H9 (cell line): ENCODE measurements at regions not wholly inside any gene's neighbourhood (a gene's known extent, or its start where the extent isn't known, plus 50 kb on each side); places are given as distances from the start of the nearest gene placed in this dataset.

ENCODE experiments used
- DNase-seq: peaks from one replicate; pipeline ENCODE4 v3.0.0-alpha.2; 2017
- H2AFZ ChIP-seq: one replicate; pipeline ENCODE4 v1.6.1; 2013; ENCODE audit warnings: mild to moderate bottlenecking, low read length, control low read depth, moderate library complexity
- H2AK5ac ChIP-seq: 2 replicates; pipeline ENCODE4 v1.6.1; 2013; ENCODE audit warnings: low read length, control low read depth, mixed read lengths; ENCODE audit not compliant: insufficient read length
- H2BK120ac ChIP-seq: one replicate; pipeline ENCODE4 v1.6.1; 2013; ENCODE audit warnings: low read depth, mild to moderate bottlenecking, low read length, control low read depth, inconsistent platforms; ENCODE audit not compliant: poor library complexity, severe bottlenecking
- H2BK12ac ChIP-seq: 2 replicates; pipeline ENCODE4 v1.6.1; 2013; ENCODE audit warnings: low read length, control low read depth, mixed read lengths, low read depth; ENCODE audit not compliant: insufficient read length
- H2BK15ac ChIP-seq: 2 replicates; pipeline ENCODE4 v1.6.1; 2013; ENCODE audit warnings: low read depth, low read length, control low read depth
- H2BK20ac ChIP-seq: one replicate; pipeline ENCODE4 v1.6.1; 2013; ENCODE audit warnings: low read depth, mild to moderate bottlenecking, low read length, control low read depth, inconsistent platforms; ENCODE audit not compliant: poor library complexity, severe bottlenecking
- H2BK5ac ChIP-seq: 2 replicates; pipeline ENCODE4 v1.6.1; 2013; ENCODE audit warnings: low read length, control low read depth, mixed read lengths; ENCODE audit not compliant: insufficient read length
- H3K14ac ChIP-seq: 2 replicates; pipeline ENCODE4 v1.6.1; 2013; ENCODE audit warnings: low read length, control low read depth; ENCODE audit not compliant: insufficient read depth
- H3K18ac ChIP-seq: 2 replicates; pipeline ENCODE4 v1.6.1; 2013; ENCODE audit warnings: low read depth, mild to moderate bottlenecking, mixed read lengths, low read length, control low read depth; ENCODE audit not compliant: insufficient read length
- H3K23ac ChIP-seq: 2 replicates; pipeline ENCODE4 v1.6.1; 2013; ENCODE audit warnings: low read length, control low read depth, mixed read lengths, low read depth; ENCODE audit not compliant: insufficient read length
- H3K23me2 ChIP-seq: 2 replicates; pipeline ENCODE4 v1.6.1; 2013; ENCODE audit warnings: low read depth, mild to moderate bottlenecking, mixed read lengths, low read length, control low read depth; ENCODE audit not compliant: insufficient read length, poor library complexity, severe bottlenecking
- H3K27ac ChIP-seq: 2 replicates; pipeline ENCODE4 v1.5.1; 2013; ENCODE audit warnings: low read length, control low read depth, mixed read lengths, low read depth; ENCODE audit not compliant: insufficient read length
- H3K27me3 ChIP-seq: 2 replicates; pipeline ENCODE4 v1.6.1; 2013; ENCODE audit warnings: low read length, control low read depth, inconsistent platforms; ENCODE audit not compliant: insufficient read depth
- H3K4ac ChIP-seq: 2 replicates; pipeline ENCODE4 v1.6.1; 2013; ENCODE audit warnings: low read depth, mild to moderate bottlenecking, control low read depth, inconsistent platforms, low read length, moderate library complexity
- H3K4me1 ChIP-seq: 2 replicates; pipeline ENCODE4 v1.6.1; 2013; ENCODE audit warnings: low read length, control low read depth, inconsistent platforms; ENCODE audit not compliant: insufficient read depth
- H3K4me2 ChIP-seq: 2 replicates; pipeline ENCODE4 v1.6.1; 2013; ENCODE audit warnings: low read length, control low read depth, mixed read lengths; ENCODE audit not compliant: insufficient read length, insufficient read depth
- H3K56ac ChIP-seq: 2 replicates; pipeline ENCODE4 v1.6.1; 2013; ENCODE audit warnings: low read depth, mild to moderate bottlenecking, mixed read lengths, low read length, control low read depth; ENCODE audit not compliant: insufficient read length
- H3K79me1 ChIP-seq: 2 replicates; pipeline ENCODE4 v1.6.1; 2013; ENCODE audit warnings: low read depth, mild to moderate bottlenecking, moderate library complexity, low read length, control low read depth, inconsistent platforms; ENCODE audit not compliant: insufficient read depth, poor library complexity, severe bottlenecking
- H3K79me2 ChIP-seq: 2 replicates; pipeline ENCODE4 v1.6.1; 2013; ENCODE audit warnings: low read length, control low read depth, inconsistent platforms; ENCODE audit not compliant: insufficient read depth
- H3K9ac ChIP-seq: 2 replicates; pipeline ENCODE4 v1.6.1; 2013; ENCODE audit warnings: low read length, control low read depth, mixed read lengths; ENCODE audit not compliant: insufficient read length; ENCODE audit errors: extremely low read depth
- H3K9me3 ChIP-seq: one replicate; pipeline ENCODE4 v1.6.1; 2013; ENCODE audit warnings: low read depth, low read length, inconsistent platforms; ENCODE audit not compliant: control insufficient read depth
- H3T11ph ChIP-seq: one replicate; pipeline ENCODE4 v1.6.1; 2013; ENCODE audit warnings: mild to moderate bottlenecking, low read length, control low read depth, inconsistent platforms
- H4K20me1 ChIP-seq: one replicate; pipeline ENCODE4 v1.6.1; 2013; ENCODE audit not compliant: control insufficient read depth, insufficient read length, insufficient read depth
- H4K5ac ChIP-seq: 2 replicates; pipeline ENCODE4 v1.6.1; 2013; ENCODE audit warnings: low read depth, mild to moderate bottlenecking, mixed read lengths, low read length, control low read depth; ENCODE audit not compliant: insufficient read length
- H4K8ac ChIP-seq: replicated peaks from 2 replicates; pipeline ENCODE4 v1.6.1; 2013; ENCODE audit warnings: low read length, control low read depth, mixed read lengths, low read depth; ENCODE audit not compliant: insufficient read length
- H4K91ac ChIP-seq: 2 replicates; pipeline ENCODE4 v1.6.1; 2013; ENCODE audit warnings: low read depth, mild to moderate bottlenecking, moderate library complexity, mixed read lengths, low read length, control low read depth; ENCODE audit not compliant: insufficient read length
- H3K27ac Mint-ChIP-seq, 3 experiments: 2 replicates in 2 of 3; 3 replicates in 1 of 3; pipeline ENCODE4 v1.8.0; 2020 to 2021; ENCODE audit warnings: mixed read lengths in 3 of 3, mild to moderate bottlenecking in 1 of 3, moderate library complexity in 1 of 3
- H3K27me3 Mint-ChIP-seq: 2 replicates; pipeline ENCODE4 v1.8.0; 2021; ENCODE audit warnings: low read depth, mild to moderate bottlenecking, moderate library complexity, mixed read lengths
- H3K36me3 Mint-ChIP-seq, 3 experiments: 2 replicates in 2 of 3; 3 replicates in 1 of 3; pipeline ENCODE4 v1.8.0; 2020 to 2021; ENCODE audit warnings: low read depth in 3 of 3, mixed read lengths in 3 of 3; ENCODE audit not compliant: insufficient read depth in 1 of 3
- H3K4me1 Mint-ChIP-seq, 2 experiments: 2 replicates each; pipeline ENCODE4 v1.8.0; 2020; ENCODE audit warnings: mixed read lengths in 2 of 2
- H3K4me3 Mint-ChIP-seq, 2 experiments: 2 replicates in 1 of 2; 3 replicates in 1 of 2; pipeline ENCODE4 v1.8.0; 2020 to 2021; ENCODE audit warnings: mild to moderate bottlenecking in 2 of 2, mixed read lengths in 2 of 2, moderate library complexity in 1 of 2
- H3K9me3 Mint-ChIP-seq, 2 experiments: 2 replicates in 1 of 2; 3 replicates in 1 of 2; pipeline ENCODE4 v1.8.0; 2020; ENCODE audit warnings: mild to moderate bottlenecking in 2 of 2, mixed read lengths in 2 of 2, moderate library complexity in 1 of 2
- CTCF ChIP-seq: fragments of 200-600 bp; sonication (generic); conservative IDR thresholded peaks from 3 replicates; pipeline ENCODE4 v1.8.0; 2021; ENCODE audit warnings: antibody characterized with exemption, mild to moderate bottlenecking
- WGBS: extraction: QIAGEN DNeasy Blood & Tissue Kit; methylation state at CpG from one replicate; pipeline ENCODE4 v1.1.7; 2013; ENCODE audit warnings: missing lambda C conversion rate, low lambda C conversion rate, mixed read lengths; ENCODE audit not compliant: insufficient read length; ENCODE audit errors: extremely low coverage; 5-methylcytosine and 5-hydroxymethylcytosine counted together

GRCh38 chr1:90834354-90834885 lies 117.3 kb upstream of the BARHL2 start:
- Histone ChIP-seq H3K18ac (no peak overlapping the region), H3K14ac (no peak overlapping the region), H4K5ac (no peak overlapping the region), H3K4me1 (peaks cover 7% of the 10 kb centered on the region; the same call in 1 of the 2 replicates), H2BK5ac (no peak overlapping the region), H2AFZ (no peak overlapping the region), H3K79me1 (no peaks in the 10 kb centered on the region), H3K79me2 (no peaks in the 10 kb centered on the region), H2BK15ac (no peak overlapping the region), H3K9me3 (no peaks in the 10 kb centered on the region), H2BK120ac (no peak overlapping the region), H3K23ac (no peak overlapping the region), H3K9ac (no peak overlapping the region), H3K56ac (no peak overlapping the region), H3T11ph (no peak overlapping the region), H3K4me2 (no peak overlapping the region), H4K8ac (no peak overlapping the region), H2BK12ac (no peak overlapping the region), H3K23me2 (peaks cover 6% of the 10 kb centered on the region), H2AK5ac (no peak overlapping the region), H3K4ac (no peak overlapping the region), H2BK20ac (no peak overlapping the region), H4K20me1 (no peaks in the 10 kb centered on the region), H3K27me3 (peaks cover 64% of the 10 kb centered on the region), H3K27ac (no peak overlapping the region), H4K91ac (no peak overlapping the region)
- H3K4me3 Mint-ChIP-seq, result peak overlapping the region in 1 of 2 experiments; percentile 73; a peak in 2 of 5 replicates
- DNase-seq, result no peak
- H3K9me3 Mint-ChIP-seq, result no peaks in the 10 kb centered on the region; a peak in 2 of 5 replicates
- H3K4me1 Mint-ChIP-seq, result peaks cover 46 to 50% of the 10 kb centered on the region in 2 experiments
- TF ChIP-seq CTCF, result no peak
- WGBS, result no CpG with 5 or more reads among the region's 23 CpGs
- no peak overlapping the region for H3K27ac Mint-ChIP-seq
- no peaks in the 10 kb centered on the region; a peak in 1 of 7 replicates for H3K36me3 Mint-ChIP-seq
- peaks cover 78% of the 10 kb centered on the region for H3K27me3 Mint-ChIP-seq
